HG03354 (cell line): ENCODE measurements at regions not wholly inside any gene's neighbourhood (a gene's known extent, or its start where the extent isn't known, plus 50 kb on each side); places are given as distances from the start of the nearest gene placed in this dataset.

Experiments
- ATAC-seq: cut with Tn5 transposase; IDR thresholded peaks from one replicate; pipeline ENCODE4 v1.9.1; 2021; ENCODE audit warnings: mild to moderate bottlenecking; ENCODE audit not compliant: unreplicated experiment, poor library complexity, severe bottlenecking

GRCh38 chr2:147659051-147659450, 185.8 kb upstream of the ACVR2A start:
- ATAC-seq = no peak

GRCh38 chr2:147657086-147658000, 187.5 kb upstream of the ACVR2A start:
- peak; percentile 67 for ATAC-seq

DNA sequence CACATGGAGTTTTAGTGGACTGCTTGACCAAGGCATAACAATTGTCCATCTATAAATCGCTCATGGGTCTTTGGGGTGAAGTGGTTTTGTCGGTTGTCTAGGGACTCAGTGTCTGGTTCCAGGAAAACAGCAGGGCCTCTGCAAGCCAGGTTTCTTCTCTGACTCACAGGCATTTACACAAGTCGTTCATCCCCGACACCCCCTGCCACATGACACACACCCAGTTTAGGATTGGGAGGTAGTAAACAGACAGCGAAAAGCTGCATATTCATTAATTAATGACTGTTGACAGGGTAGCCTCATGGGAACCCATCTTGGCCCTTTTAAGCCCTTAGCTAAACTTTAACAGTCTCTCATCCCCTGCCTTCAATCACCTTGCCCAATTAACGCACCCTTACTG, 194.8 kb upstream of the ACVR2A start:
- ATAC-seq = no peak

GRCh38 chr2:147649286-147649685, 195.5 kb upstream of the ACVR2A start:
- no peak for ATAC-seq

DNA sequence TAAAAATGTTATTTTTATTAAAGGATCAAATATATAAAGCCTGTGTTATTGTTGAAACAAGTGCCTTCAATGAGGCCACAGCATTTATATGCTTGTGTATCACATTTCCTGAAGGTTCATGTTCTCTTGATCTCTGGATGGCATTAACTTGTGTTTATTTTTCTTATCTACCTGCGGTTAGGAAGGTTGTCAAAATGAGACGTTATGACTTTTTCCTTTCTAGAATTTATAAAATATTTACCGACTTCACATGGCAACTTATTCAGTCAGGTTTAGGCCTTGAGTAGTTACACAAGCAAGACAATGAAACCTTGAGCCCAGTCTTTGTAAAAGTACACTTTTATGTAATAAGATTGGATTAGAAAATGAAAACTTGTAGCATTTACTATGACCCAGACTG, 196.4 kb upstream of the ACVR2A start:
- ATAC-seq = no peak

DNA sequence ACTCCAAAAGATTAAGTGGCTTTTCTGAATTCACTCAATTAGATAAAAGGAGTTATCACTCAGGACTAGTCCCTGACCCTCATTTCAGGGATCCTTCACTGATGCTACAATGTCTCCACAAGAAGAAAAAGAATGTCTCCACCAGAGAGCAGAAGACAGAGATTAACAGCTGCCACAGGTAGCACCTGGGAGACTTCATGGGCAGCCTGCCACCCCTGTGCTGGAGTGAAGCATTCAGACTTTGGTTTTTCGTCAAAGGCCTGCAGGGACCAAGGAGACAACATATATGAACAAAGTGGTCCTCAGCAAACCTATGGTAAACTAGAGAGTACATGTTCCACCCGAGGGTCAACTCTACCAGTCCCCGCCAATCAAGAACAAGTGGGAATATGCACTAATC, 197.0 kb upstream of the ACVR2A start:
- ATAC-seq = no peak

DNA sequence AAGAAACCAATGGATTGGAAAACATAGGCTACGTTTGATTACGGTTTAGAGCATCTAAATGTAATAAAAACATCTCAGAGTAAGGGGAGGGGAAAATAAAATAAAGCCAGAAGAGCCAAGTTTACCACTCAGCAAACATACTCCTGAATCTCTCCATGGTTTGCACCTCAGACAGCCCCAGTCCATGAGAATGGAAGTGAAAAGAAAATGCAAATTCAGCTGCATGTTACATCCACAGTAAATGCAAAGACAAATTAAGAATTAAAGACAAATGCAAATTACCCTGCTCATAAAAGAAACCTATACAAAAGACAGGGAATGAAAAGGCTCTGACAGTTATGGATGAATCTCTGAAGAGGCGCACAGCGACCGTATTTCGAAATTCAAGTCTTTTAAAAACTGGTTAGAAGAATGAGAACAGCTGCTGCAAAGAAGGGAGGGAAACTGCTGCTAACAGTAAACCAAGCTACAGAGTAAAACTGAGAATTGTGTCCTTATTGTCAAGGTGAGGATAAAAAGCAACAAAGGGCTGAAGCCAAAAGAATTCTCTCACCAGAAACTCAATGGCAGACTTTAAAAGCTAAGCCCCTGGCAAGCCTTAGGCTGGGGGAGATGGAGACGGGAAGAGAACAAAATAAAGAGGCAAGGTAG, 197.9 kb upstream of the ACVR2A start:
- no peak for ATAC-seq

GRCh38 chr2:147644491-147644890, 200.3 kb upstream of the ACVR2A start:
- no peak for ATAC-seq

GRCh38 chr2:147642765-147643164, 202.1 kb upstream of the ACVR2A start:
- ATAC-seq = no peak

GRCh38 chr2:147641651-147642050, 203.2 kb upstream of the ACVR2A start:
- ATAC-seq = no peak

GRCh38 chr2:147639891-147640290, 204.9 kb upstream of the ACVR2A start:
- peak; percentile 85 for ATAC-seq

DNA sequence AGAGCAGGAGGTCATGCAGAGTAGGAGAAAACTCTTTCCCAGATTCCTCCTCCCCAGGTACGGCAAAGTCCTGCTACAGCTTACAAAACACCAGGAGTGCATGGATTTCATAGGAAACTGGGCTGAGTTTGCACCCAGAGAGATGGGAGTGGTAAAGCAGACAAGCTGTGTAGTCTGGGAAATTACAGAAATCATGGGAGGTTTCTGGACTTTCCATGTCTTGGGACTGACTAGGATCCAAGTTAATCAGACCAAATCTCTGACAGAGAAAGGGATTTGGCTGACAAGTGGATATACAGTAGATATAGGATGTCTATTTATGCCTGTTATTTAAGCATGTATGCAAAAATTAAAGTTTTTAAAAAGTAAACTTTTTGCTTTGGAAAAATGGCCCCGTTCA, 205.4 kb upstream of the ACVR2A start:
- ATAC-seq = no peak

- ATAC-seq = no peak
These were observed 207.9 kb upstream of the ACVR2A start for GRCh38 chr2:147636886-147637285.

GRCh38 chr2:147636238-147636882, 208.5 kb upstream of the ACVR2A start:
- no peak for ATAC-seq

DNA sequence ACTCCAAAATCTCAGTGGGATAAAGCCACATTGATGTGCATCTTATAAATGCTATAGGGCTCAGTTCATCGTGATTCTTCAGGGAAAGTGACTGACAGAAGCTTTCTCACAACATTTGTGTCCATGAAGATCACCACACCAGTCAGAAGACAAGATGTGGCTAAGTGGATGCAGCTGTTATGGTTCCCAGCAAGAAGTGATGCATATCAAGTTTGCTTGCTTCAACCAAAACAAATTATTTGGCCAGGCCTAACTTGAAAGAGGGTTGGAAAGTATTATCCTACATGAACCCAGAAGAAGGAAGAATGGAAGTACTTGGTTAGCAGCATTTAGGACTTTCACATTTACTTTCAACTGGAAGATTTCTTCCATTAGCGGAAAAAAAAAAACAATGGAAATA, 210.0 kb upstream of the ACVR2A start:
- ATAC-seq = no peak

DNA sequence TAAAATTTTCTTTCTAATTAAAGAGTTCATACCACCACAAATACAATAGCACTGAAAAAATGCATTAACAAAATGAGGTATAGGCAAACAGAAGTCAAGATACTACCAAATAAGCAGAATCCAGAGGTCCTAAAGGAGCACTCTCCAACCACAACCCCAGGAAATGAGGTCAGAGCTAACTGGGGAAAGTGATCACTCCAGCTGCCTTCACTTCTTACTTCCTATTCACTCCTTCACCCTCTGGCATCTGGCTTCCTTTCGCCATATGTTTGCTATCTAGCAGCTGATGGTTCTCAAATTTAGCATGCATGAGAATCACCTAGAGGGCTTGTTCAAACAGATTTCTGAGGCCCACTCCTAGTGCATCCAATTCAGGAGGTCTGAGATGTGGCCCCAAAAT, 212.6 kb upstream of the ACVR2A start:
- ATAC-seq = no peak

DNA sequence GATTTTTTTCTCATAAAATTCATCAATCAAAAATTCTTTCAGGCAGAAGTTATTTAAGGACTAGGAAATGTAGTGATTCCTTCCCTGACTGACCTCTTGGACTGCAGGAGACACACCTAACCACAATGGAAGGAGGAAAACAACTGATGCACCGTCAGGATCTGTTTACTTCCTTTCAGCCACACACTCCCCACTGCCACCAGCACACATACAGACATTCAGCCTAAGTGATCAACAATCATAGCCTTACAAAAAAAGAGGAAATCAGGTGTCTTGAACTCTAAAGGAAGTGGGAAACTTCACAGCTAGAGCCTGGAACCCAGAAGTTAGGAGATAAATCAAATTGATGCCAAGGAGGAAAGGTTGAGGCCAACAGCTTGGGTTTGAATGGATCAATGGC, 213.5 kb upstream of the ACVR2A start:
- ATAC-seq = no peak

- no peak for ATAC-seq
These were observed 214.2 kb upstream of the ACVR2A start for GRCh38 chr2:147630585-147630984.

DNA sequence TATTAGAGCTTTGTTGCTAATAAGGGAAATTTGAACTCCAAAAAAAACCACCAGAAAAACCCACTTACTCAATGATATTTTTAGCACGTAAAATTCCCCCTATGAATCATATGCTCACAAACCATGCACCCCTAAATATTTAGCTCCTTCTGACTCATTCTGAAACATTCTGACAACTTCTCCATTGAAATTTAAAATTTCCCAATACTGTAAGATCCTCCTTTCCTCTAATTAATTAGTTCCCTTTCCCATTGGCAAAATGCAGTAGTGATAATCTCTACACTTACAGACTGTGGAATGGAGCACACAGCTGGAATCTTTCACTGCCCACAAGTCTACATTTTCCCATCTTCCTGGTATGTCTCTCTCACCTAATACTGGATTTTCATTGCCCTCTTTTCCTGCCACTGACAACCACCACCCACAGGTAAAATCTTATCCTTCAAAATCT, 215.8 kb upstream of the ACVR2A start:
- ATAC-seq = peak; percentile 37

GRCh38 chr2:147623328-147623727, 221.5 kb upstream of the ACVR2A start:
- peak; percentile 89 for ATAC-seq
